ENCODE measurements at regions not wholly inside any gene's neighbourhood (a gene's known extent, or its start where the extent isn't known, plus 50 kb on each side); places are given as distances from the start of the nearest gene placed in this dataset.

- Histone ChIP-seq H3K9ac (ENCODE audit: low read depth in 1 of 2, low read length in 2 of 2) (no peak overlapping the region), H3K27me3 (ENCODE audit: control insufficient read depth in 4 of 4, insufficient read depth in 4 of 4, low read length in 3 of 4) (no peaks in the 10 kb centered on the region), H3K4me3 (ENCODE audit: low read depth in 1 of 3, low read length in 3 of 3) (no peak overlapping the region), H3K4me1 (ENCODE audit: control insufficient read depth in 4 of 4, insufficient read depth in 4 of 4, low read length in 3 of 4) (no peaks in the 10 kb centered on the region), H3K27ac (ENCODE audit: low read depth in 1 of 2, low read length in 2 of 2) (no peak overlapping the region), H3K9me3 (ENCODE audit: control insufficient read depth in 4 of 4, low read length in 3 of 4) (no peaks in the 10 kb centered on the region), H3K36me3 (ENCODE audit: control insufficient read depth in 4 of 4, insufficient read depth in 3 of 4, low read depth in 1 of 4, low read length in 3 of 4) (no peaks in the 10 kb centered on the region)
- WGBS, result 56% methylated on average over 5 of the region's 5 CpGs
- no peak for TF ChIP-seq CTCF (IDR thresholded peaks at IDR 0.05; ENCODE audit: low read depth, low read length, missing input control)
- DNase-seq (ENCODE audit: low spot score), result no peak
These were observed 1652.0 kb downstream of the MRPL39 start for GRCh38 chr21:23955135-23955843.

GRCh38 chr21:23952269-23952668, 1655.0 kb downstream of the MRPL39 start:
- no peak overlapping the region for H3K4me3 ChIP-seq (ENCODE audit: low read depth in 1 of 3, low read length in 3 of 3)
- no peak overlapping the region for H3K9ac ChIP-seq (ENCODE audit: low read depth in 1 of 2, low read length in 2 of 2)
- no peaks in the 10 kb centered on the region for H3K36me3 ChIP-seq (ENCODE audit: control insufficient read depth in 4 of 4, insufficient read depth in 3 of 4, low read depth in 1 of 4, low read length in 3 of 4)
- DNase-seq (ENCODE audit: low spot score), result no peak
- H3K27me3 ChIP-seq (ENCODE audit: control insufficient read depth in 4 of 4, insufficient read depth in 4 of 4, low read length in 3 of 4), result no peaks in the 10 kb centered on the region
- no peak overlapping the region for H3K27ac ChIP-seq (ENCODE audit: low read depth in 1 of 2, low read length in 2 of 2)
- H3K4me1 ChIP-seq (ENCODE audit: control insufficient read depth in 4 of 4, insufficient read depth in 4 of 4, low read length in 3 of 4), result no peaks in the 10 kb centered on the region
- TF ChIP-seq TAF1 (conservative IDR thresholded peaks at IDR 0.05) (no peak), GABPA (IDR thresholded peaks at IDR 0.05 in 1 of 2, conservative IDR thresholded peaks at IDR 0.05 in 1 of 2) (no peak), ZBTB33 (IDR thresholded peaks at IDR 0.05) (no peak), HNF4G (IDR thresholded peaks at IDR 0.05) (no peak), JUND (IDR thresholded peaks at IDR 0.05) (no peak), RAD21 (IDR thresholded peaks at IDR 0.05) (no peak), EGR1 (IDR thresholded peaks at IDR 0.05; ENCODE audit: low read depth in 2 of 2) (no peak), HNF4A (conservative IDR thresholded peaks at IDR 0.05) (no peak)
- H3K9me3 ChIP-seq (ENCODE audit: control insufficient read depth in 4 of 4, low read length in 3 of 4), result no peaks in the 10 kb centered on the region

- DNase-seq (ENCODE audit: low spot score), result no peak
- Histone ChIP-seq H3K9me3 (ENCODE audit: control insufficient read depth in 4 of 4, low read length in 3 of 4) (no peaks in the 10 kb centered on the region), H3K27me3 (ENCODE audit: control insufficient read depth in 4 of 4, insufficient read depth in 4 of 4, low read length in 3 of 4) (no peaks in the 10 kb centered on the region), H3K4me1 (ENCODE audit: control insufficient read depth in 4 of 4, insufficient read depth in 4 of 4, low read length in 3 of 4) (no peaks in the 10 kb centered on the region), H3K36me3 (ENCODE audit: control insufficient read depth in 4 of 4, insufficient read depth in 3 of 4, low read depth in 1 of 4, low read length in 3 of 4) (no peaks in the 10 kb centered on the region), H3K9ac (ENCODE audit: low read depth in 1 of 2, low read length in 2 of 2) (no peak overlapping the region), H3K4me3 (ENCODE audit: low read depth in 1 of 3, low read length in 3 of 3) (no peak overlapping the region), H3K27ac (ENCODE audit: low read depth in 1 of 2, low read length in 2 of 2) (no peak overlapping the region)
- TF ChIP-seq GABPA (IDR thresholded peaks at IDR 0.05 in 1 of 2, conservative IDR thresholded peaks at IDR 0.05 in 1 of 2) (no peak), JUND (IDR thresholded peaks at IDR 0.05) (no peak), SP1 (IDR thresholded peaks at IDR 0.05) (no peak), NR2F2 (IDR thresholded peaks at IDR 0.05) (no peak), FOXA1 (IDR thresholded peaks at IDR 0.05) (no peak), FOXA2 (IDR thresholded peaks at IDR 0.05) (no peak), ZBTB33 (IDR thresholded peaks at IDR 0.05) (no peak), RXRA (IDR thresholded peaks at IDR 0.05) (no peak), YY1 (IDR thresholded peaks at IDR 0.05) (no peak), TAF1 (conservative IDR thresholded peaks at IDR 0.05) (no peak), HNF4A (conservative IDR thresholded peaks at IDR 0.05) (no peak), HNF4G (IDR thresholded peaks at IDR 0.05) (no peak)
- TF ChIP-seq, protein P1, sequence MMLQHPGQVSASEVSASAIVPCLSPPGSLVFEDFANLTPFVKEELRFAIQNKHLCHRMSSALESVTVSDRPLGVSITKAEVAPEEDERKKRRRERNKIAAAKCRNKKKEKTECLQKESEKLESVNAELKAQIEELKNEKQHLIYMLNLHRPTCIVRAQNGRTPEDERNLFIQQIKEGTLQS (IDR thresholded peaks at IDR 0.05), result no peak
- TF ChIP-seq, protein P2, sequence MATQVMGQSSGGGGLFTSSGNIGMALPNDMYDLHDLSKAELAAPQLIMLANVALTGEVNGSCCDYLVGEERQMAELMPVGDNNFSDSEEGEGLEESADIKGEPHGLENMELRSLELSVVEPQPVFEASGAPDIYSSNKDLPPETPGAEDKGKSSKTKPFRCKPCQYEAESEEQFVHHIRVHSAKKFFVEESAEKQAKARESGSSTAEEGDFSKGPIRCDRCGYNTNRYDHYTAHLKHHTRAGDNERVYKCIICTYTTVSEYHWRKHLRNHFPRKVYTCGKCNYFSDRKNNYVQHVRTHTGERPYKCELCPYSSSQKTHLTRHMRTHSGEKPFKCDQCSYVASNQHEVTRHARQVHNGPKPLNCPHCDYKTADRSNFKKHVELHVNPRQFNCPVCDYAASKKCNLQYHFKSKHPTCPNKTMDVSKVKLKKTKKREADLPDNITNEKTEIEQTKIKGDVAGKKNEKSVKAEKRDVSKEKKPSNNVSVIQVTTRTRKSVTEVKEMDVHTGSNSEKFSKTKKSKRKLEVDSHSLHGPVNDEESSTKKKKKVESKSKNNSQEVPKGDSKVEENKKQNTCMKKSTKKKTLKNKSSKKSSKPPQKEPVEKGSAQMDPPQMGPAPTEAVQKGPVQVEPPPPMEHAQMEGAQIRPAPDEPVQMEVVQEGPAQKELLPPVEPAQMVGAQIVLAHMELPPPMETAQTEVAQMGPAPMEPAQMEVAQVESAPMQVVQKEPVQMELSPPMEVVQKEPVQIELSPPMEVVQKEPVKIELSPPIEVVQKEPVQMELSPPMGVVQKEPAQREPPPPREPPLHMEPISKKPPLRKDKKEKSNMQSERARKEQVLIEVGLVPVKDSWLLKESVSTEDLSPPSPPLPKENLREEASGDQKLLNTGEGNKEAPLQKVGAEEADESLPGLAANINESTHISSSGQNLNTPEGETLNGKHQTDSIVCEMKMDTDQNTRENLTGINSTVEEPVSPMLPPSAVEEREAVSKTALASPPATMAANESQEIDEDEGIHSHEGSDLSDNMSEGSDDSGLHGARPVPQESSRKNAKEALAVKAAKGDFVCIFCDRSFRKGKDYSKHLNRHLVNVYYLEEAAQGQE (IDR thresholded peaks at IDR 0.05), result no peak
These were observed 1656.0 kb downstream of the MRPL39 start for GRCh38 chr21:23951251-23951650.
